ENCODE measurements at regions not wholly inside any gene's neighbourhood (a gene's known extent, or its start where the extent isn't known, plus 50 kb on each side); places are given as distances from the start of the nearest gene placed in this dataset.
A peak's percentile ranks its signal among the peaks of the same experiment; 100 is the strongest.

- no peak for ATAC-seq
Observed at GRCh38 chr17:62876063-62876462, 67.9 kb upstream of the MARCHF10 start.

GRCh38 chr17:62875296-62875695 lies 67.2 kb upstream of the MARCHF10 start:
- no peaks in the 10 kb centered on the region for H3K27me3 ChIP-seq
- no peaks in the 10 kb centered on the region for H3K9me3 ChIP-seq
- H3K4me3 ChIP-seq: no peak overlapping the region
- no peak overlapping the region for H3K27ac ChIP-seq
- no peak for ATAC-seq
- intact Hi-C loops (cut with DNase I): no loop called here
- no peak for TF ChIP-seq CTCF (IDR thresholded peaks at IDR 0.05)
- no peaks in the 10 kb centered on the region for H3K36me3 ChIP-seq
- DNase-seq: no peak
- H3K4me1 ChIP-seq: peaks cover 0 to 9% of the 10 kb centered on the region in 2 donors

More at GRCh38 chr17:62876063-62876462, 67.9 kb upstream of the MARCHF10 start:
- intact Hi-C loops (cut with DNase I): no loop called here
- H3K4me3 ChIP-seq: no peak overlapping the region
- H3K27me3 ChIP-seq: no peaks in the 10 kb centered on the region
- peaks cover 0 to 9% of the 10 kb centered on the region in 2 donors for H3K4me1 ChIP-seq
- no peaks in the 10 kb centered on the region for H3K9me3 ChIP-seq
- TF ChIP-seq CTCF (IDR thresholded peaks at IDR 0.05): no peak
- no peak overlapping the region for H3K27ac ChIP-seq
- DNase-seq: no peak
- no peaks in the 10 kb centered on the region for H3K36me3 ChIP-seq

GRCh38 chr17:62871291-62871690 lies 63.2 kb upstream of the MARCHF10 start:
- TF ChIP-seq CTCF (IDR thresholded peaks at IDR 0.05): no peak
- Histone ChIP-seq H3K36me3 (no peaks in the 10 kb centered on the region), H3K9me3 (no peaks in the 10 kb centered on the region), H3K27ac (no peak overlapping the region), H3K4me3 (no peak overlapping the region), H3K27me3 (no peaks in the 10 kb centered on the region), H3K4me1 (peaks cover 0 to 5% of the 10 kb centered on the region in 2 donors)
- DNase-seq: no peak
- intact Hi-C loops (cut with DNase I): no loop called here
- ATAC-seq: no peak

GRCh38 chr17:62870552-62870971 lies 62.4 kb upstream of the MARCHF10 start:
- no peak for TF ChIP-seq CTCF (IDR thresholded peaks at IDR 0.05)
- no peaks in the 10 kb centered on the region for H3K27me3 ChIP-seq
- DNase-seq (no peak), ATAC-seq (no peak)
- H3K36me3 ChIP-seq: no peaks in the 10 kb centered on the region
- no peaks in the 10 kb centered on the region for H3K4me1 ChIP-seq
- no peak overlapping the region for H3K4me3 ChIP-seq
- no peaks in the 10 kb centered on the region for H3K9me3 ChIP-seq
- H3K27ac ChIP-seq: no peak overlapping the region
- intact Hi-C loops (cut with DNase I): no loop called here

DNA sequence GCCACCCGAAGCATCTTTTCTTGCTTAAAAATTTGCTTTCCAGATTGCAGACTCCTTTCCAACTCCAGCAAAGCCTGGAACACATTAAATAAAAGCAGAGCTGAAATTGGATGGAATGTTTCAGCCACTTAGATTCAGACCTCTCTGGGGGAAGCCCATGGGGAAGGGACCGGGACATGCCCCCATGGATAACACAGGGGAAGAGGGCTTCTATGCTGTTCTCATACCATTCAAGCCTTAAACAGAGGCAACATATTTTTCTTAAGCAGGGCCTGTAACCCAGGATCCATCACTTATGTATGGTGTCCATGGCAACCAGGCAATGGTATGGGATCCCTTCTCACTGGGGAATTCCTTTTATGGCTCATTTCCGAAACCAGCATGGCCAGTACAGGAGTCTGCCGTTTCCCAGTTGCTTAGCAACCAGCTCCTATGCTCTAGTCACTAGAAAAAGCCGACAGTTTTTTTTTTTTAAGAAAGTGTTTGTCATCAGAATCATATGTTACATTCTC lies 62.0 kb upstream of the MARCHF10 start:
- H3K27ac ChIP-seq: no peak overlapping the region
- intact Hi-C loops (cut with DNase I): no loop called here
- H3K9me3 ChIP-seq: no peaks in the 10 kb centered on the region
- H3K4me3 ChIP-seq: no peak overlapping the region
- DNase-seq (peak in 1 of 4 donors; percentile 28), ATAC-seq (no peak)
- H3K27me3 ChIP-seq: no peaks in the 10 kb centered on the region
- H3K4me1 ChIP-seq: no peaks in the 10 kb centered on the region
- TF ChIP-seq CTCF (IDR thresholded peaks at IDR 0.05): no peak
- H3K36me3 ChIP-seq: no peaks in the 10 kb centered on the region

All from left lung (tissue), 4 donors.